ENCODE measurements at regions not wholly inside any gene's neighbourhood (a gene's known extent, or its start where the extent isn't known, plus 50 kb on each side); places are given as distances from the start of the nearest gene placed in this dataset.

- Histone ChIP-seq H3K36me3 (ENCODE audit: control insufficient read depth, insufficient read depth, low read length) (no peaks in the 10 kb centered on the region), H3K27me3 (ENCODE audit: control insufficient read depth, insufficient read depth, low read length) (no peaks in the 10 kb centered on the region), H3K9me3 (ENCODE audit: control insufficient read depth, insufficient read depth, low read length) (no peaks in the 10 kb centered on the region), H3K4me3 (ENCODE audit: low read length) (no peak overlapping the region), H3K4me1 (ENCODE audit: control insufficient read depth, insufficient read depth, low read length) (no peaks in the 10 kb centered on the region), H3K27ac (ENCODE audit: low read length) (no peak overlapping the region)
- ATAC-seq (no peak), DNase-seq (no peak)
- peaks cover 0 to 13% of the 10 kb centered on the region in 2 donors for H3K4me1 Mint-ChIP-seq
- no peak overlapping the region for H3K4me3 Mint-ChIP-seq
- no peaks in the 10 kb centered on the region for H3K9me3 Mint-ChIP-seq
- intact Hi-C loops (cut with micrococcal nuclease): no loop called here
- H3K36me3 Mint-ChIP-seq: no peaks in the 10 kb centered on the region
- H3K27ac Mint-ChIP-seq: no peak overlapping the region
- TF ChIP-seq CTCF (IDR thresholded peaks at IDR 0.05): no peak
- peaks cover 8 to 18% of the 10 kb centered on the region in 2 donors for H3K27me3 Mint-ChIP-seq (ENCODE audit: low read depth in 2 of 2)
- WGBS (ENCODE audit: insufficient coverage): 88% methylated on average over 9 of the region's 9 CpGs
Observed at GRCh38 chr18:25597476-25597875, 245.5 kb upstream of the ZNF521 start.

- DNase-seq (no peak), ATAC-seq (no peak)
- Mint-ChIP-seq H3K4me3 (no peak overlapping the region), H3K27ac (no peak overlapping the region), H3K36me3 (no peaks in the 10 kb centered on the region), H3K4me1 (peaks cover 0 to 13% of the 10 kb centered on the region in 2 donors), H3K9me3 (no peaks in the 10 kb centered on the region), H3K27me3 (ENCODE audit: low read depth in 2 of 2) (peaks cover 0 to 7% of the 10 kb centered on the region in 2 donors)
- intact Hi-C loops (cut with micrococcal nuclease): no loop called here
- Histone ChIP-seq H3K36me3 (ENCODE audit: control insufficient read depth, insufficient read depth, low read length) (no peaks in the 10 kb centered on the region), H3K9me3 (ENCODE audit: control insufficient read depth, insufficient read depth, low read length) (no peaks in the 10 kb centered on the region), H3K27me3 (ENCODE audit: control insufficient read depth, insufficient read depth, low read length) (no peaks in the 10 kb centered on the region), H3K4me3 (ENCODE audit: low read length) (no peak overlapping the region), H3K4me1 (ENCODE audit: control insufficient read depth, insufficient read depth, low read length) (no peaks in the 10 kb centered on the region), H3K27ac (ENCODE audit: low read length) (no peak overlapping the region)
- 94% methylated on average over 7 of the region's 7 CpGs for WGBS (ENCODE audit: insufficient coverage)
- no peak for TF ChIP-seq CTCF (IDR thresholded peaks at IDR 0.05)
Observed at GRCh38 chr18:25595274-25596060, 243.5 kb upstream of the ZNF521 start.

- H3K4me3 ChIP-seq (ENCODE audit: low read length): no peak overlapping the region
- Mint-ChIP-seq H3K27me3 (ENCODE audit: low read depth in 2 of 2) (no peaks in the 10 kb centered on the region), H3K27ac (no peak overlapping the region), H3K9me3 (no peaks in the 10 kb centered on the region), H3K36me3 (no peaks in the 10 kb centered on the region), H3K4me1 (peaks cover 0 to 2% of the 10 kb centered on the region in 2 donors), H3K4me3 (no peak overlapping the region)
- H3K4me1 ChIP-seq (ENCODE audit: control insufficient read depth, insufficient read depth, low read length): no peaks in the 10 kb centered on the region
- DNase-seq: no peak
- intact Hi-C loops (cut with micrococcal nuclease): no loop called here
- 100% methylated on average over 1 of the region's 1 CpG for WGBS (ENCODE audit: insufficient coverage)
- H3K27me3 ChIP-seq (ENCODE audit: control insufficient read depth, insufficient read depth, low read length): no peaks in the 10 kb centered on the region
- TF ChIP-seq CTCF (IDR thresholded peaks at IDR 0.05): no peak
- no peak overlapping the region for H3K27ac ChIP-seq (ENCODE audit: low read length)
- no peaks in the 10 kb centered on the region for H3K36me3 ChIP-seq (ENCODE audit: control insufficient read depth, insufficient read depth, low read length)
- no peak for ATAC-seq
- no peaks in the 10 kb centered on the region for H3K9me3 ChIP-seq (ENCODE audit: control insufficient read depth, insufficient read depth, low read length)
Observed at GRCh38 chr18:25594351-25594750, 242.4 kb upstream of the ZNF521 start.

Data from natural killer cell (primary cell).